Thoracic aorta (tissue), 2 donors: ENCODE measurements at regions not wholly inside any gene's neighbourhood (a gene's known extent, or its start where the extent isn't known, plus 50 kb on each side); places are given as distances from the start of the nearest gene placed in this dataset.

Experiments
- ATAC-seq: fragments of 150-250 bp; one replicate; pipeline ENCODE4 v1.8.0; 2017; ENCODE audit warnings: low read depth; ENCODE audit not compliant: insufficient number of reproducible peaks, low FRiP score
- DNase-seq: peaks from one replicate; pipeline ENCODE4 v3.0.0-alpha.2; 2020; ENCODE audit warnings: low spot score
- H3K27ac ChIP-seq, 2 donors: fragments of 200-600 bp; sonication (generic); 1 replicate in 1 of 2; 2 replicates in 1 of 2; pipeline ENCODE4 v1.5.1; 2016; ENCODE audit warnings: mild to moderate bottlenecking in 2 of 2, moderate library complexity in 2 of 2
- H3K27me3 ChIP-seq: fragments of 200-600 bp; sonication (generic); replicated peaks from 2 replicates; pipeline ENCODE4 v1.6.0; 2016; ENCODE audit warnings: mild to moderate bottlenecking; ENCODE audit not compliant: insufficient read depth
- H3K36me3 ChIP-seq: fragments of 200-600 bp; sonication (generic); one replicate; pipeline ENCODE4 v1.5.1; 2016
- H3K4me1 ChIP-seq, 2 donors: fragments of 200-600 bp; sonication (generic); 1 replicate in 1 of 2; 2 replicates in 1 of 2; pipeline versions ENCODE4 v1.5.1 to v1.6.0; 2016; ENCODE audit warnings: low read depth in 2 of 2, mild to moderate bottlenecking in 1 of 2; ENCODE audit not compliant: control insufficient read depth in 1 of 2
- H3K4me3 ChIP-seq: fragments of 200-600 bp; sonication (generic); 2 replicates; pipeline ENCODE4 v1.5.1; 2016; ENCODE audit warnings: mild to moderate bottlenecking
- H3K9me3 ChIP-seq: fragments of 200-600 bp; sonication (generic); 2 replicates; pipeline ENCODE4 v1.5.1; 2016
- CTCF ChIP-seq: fragments of 200-600 bp; sonication (generic); IDR thresholded peaks from one replicate; pipeline ENCODE4 v1.5.1; 2019; ENCODE audit warnings: antibody characterized with exemption

DNA sequence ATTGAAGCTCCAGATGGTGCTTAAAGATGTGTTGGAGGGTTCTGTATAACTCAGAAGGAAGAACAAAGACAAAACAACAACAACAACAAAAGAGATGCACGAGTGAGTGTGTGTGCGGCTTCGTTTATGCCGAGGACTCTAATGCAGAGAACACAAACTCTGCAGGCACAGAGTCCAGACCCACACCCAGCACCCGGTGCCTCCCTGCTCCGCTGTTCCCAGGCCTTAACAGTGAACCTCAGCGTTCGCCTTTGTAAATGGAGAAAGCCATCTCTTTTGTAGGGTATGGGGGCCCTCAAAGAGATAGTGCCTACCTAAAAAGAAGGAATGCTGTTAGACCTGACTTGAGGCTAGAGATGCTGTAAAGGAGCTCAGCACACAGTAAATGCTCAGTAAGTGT, 243.3 kb downstream of the ERMARD start:
- Histone ChIP-seq H3K9me3 (no peaks in the 10 kb centered on the region), H3K4me3 (no peak overlapping the region), H3K27ac (no peak overlapping the region), H3K36me3 (no peaks in the 10 kb centered on the region), H3K4me1 (no peaks in the 10 kb centered on the region), H3K27me3 (no peaks in the 10 kb centered on the region)
- ATAC-seq (no peak), DNase-seq (no peak)
- TF ChIP-seq CTCF, result no peak

GRCh38 chr6:169993861-169994481, 242.5 kb downstream of the ERMARD start:
- DNase-seq (no peak), ATAC-seq (no peak)
- H3K4me1 ChIP-seq, result no peaks in the 10 kb centered on the region
- H3K36me3 ChIP-seq, result no peaks in the 10 kb centered on the region
- no peaks in the 10 kb centered on the region for H3K9me3 ChIP-seq
- no peak overlapping the region for H3K27ac ChIP-seq
- H3K27me3 ChIP-seq, result no peaks in the 10 kb centered on the region
- no peak overlapping the region for H3K4me3 ChIP-seq
- TF ChIP-seq CTCF, result no peak

GRCh38 chr6:169991913-169992312, 240.5 kb downstream of the ERMARD start:
- Histone ChIP-seq H3K36me3 (no peaks in the 10 kb centered on the region), H3K9me3 (no peaks in the 10 kb centered on the region), H3K4me1 (no peaks in the 10 kb centered on the region), H3K27ac (no peak overlapping the region), H3K4me3 (no peak overlapping the region), H3K27me3 (no peaks in the 10 kb centered on the region)
- ATAC-seq, result no peak
- no peak for TF ChIP-seq CTCF
- DNase-seq, result no peak

- no peak for ATAC-seq
- Histone ChIP-seq H3K27ac (no peak overlapping the region), H3K4me3 (no peak overlapping the region), H3K27me3 (no peaks in the 10 kb centered on the region), H3K4me1 (no peaks in the 10 kb centered on the region), H3K36me3 (no peaks in the 10 kb centered on the region), H3K9me3 (no peaks in the 10 kb centered on the region)
- DNase-seq, result no peak
- no peak for TF ChIP-seq CTCF
Observed at GRCh38 chr6:169991031-169991390, 239.6 kb downstream of the ERMARD start.

- no peak for TF ChIP-seq CTCF
- Histone ChIP-seq H3K36me3 (no peaks in the 10 kb centered on the region), H3K27ac (no peak overlapping the region), H3K4me3 (no peak overlapping the region), H3K27me3 (no peaks in the 10 kb centered on the region), H3K9me3 (no peaks in the 10 kb centered on the region), H3K4me1 (no peaks in the 10 kb centered on the region)
- ATAC-seq (no peak), DNase-seq (no peak)
Observed at GRCh38 chr6:169990095-169991030, 238.9 kb downstream of the ERMARD start.
